ENCODE measurements at regions not wholly inside any gene's neighbourhood (a gene's known extent, or its start where the extent isn't known, plus 50 kb on each side); places are given as distances from the start of the nearest gene placed in this dataset.

DNA sequence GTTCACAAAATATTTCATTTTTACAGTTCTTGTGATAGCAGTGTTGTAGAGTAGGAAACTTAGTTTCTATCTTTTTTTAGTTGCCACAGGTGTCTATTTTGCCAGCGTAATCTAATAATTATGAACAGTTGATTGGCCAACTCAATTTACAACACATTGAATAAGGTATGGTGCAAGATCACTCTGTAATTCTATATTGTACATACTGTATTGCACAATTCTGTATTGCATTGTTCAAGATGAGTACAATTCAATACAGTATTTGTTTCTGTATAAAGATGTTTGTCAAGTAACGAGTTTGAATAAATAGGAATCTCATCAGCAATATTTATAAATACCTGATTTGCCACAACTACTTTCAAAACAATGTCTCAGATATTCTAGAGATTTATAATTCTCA, 64.2 kb upstream of the HTR1A start:
- TF ChIP-seq, protein P1, sequence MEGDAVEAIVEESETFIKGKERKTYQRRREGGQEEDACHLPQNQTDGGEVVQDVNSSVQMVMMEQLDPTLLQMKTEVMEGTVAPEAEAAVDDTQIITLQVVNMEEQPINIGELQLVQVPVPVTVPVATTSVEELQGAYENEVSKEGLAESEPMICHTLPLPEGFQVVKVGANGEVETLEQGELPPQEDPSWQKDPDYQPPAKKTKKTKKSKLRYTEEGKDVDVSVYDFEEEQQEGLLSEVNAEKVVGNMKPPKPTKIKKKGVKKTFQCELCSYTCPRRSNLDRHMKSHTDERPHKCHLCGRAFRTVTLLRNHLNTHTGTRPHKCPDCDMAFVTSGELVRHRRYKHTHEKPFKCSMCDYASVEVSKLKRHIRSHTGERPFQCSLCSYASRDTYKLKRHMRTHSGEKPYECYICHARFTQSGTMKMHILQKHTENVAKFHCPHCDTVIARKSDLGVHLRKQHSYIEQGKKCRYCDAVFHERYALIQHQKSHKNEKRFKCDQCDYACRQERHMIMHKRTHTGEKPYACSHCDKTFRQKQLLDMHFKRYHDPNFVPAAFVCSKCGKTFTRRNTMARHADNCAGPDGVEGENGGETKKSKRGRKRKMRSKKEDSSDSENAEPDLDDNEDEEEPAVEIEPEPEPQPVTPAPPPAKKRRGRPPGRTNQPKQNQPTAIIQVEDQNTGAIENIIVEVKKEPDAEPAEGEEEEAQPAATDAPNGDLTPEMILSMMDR (IDR thresholded peaks at IDR 0.05; ENCODE audit: extremely low read depth in 1 of 2, insufficient read depth in 1 of 2, low read depth in 1 of 2, low read length in 2 of 2): no peak
- no peak for TF ChIP-seq EZH2 (IDR thresholded peaks at IDR 0.05; ENCODE audit: borderline replicate concordance, low read depth, low read length, severe bottlenecking)
- no peak for TF ChIP-seq JUN (IDR thresholded peaks at IDR 0.05; ENCODE audit: borderline replicate concordance, insufficient read depth, insufficient read length, low read depth)
- no peak for TF ChIP-seq POLR2A (IDR thresholded peaks at IDR 0.05; ENCODE audit: low read depth, low read length)
- no peak for TF ChIP-seq POLR2AphosphoS5 (IDR thresholded peaks at IDR 0.05; ENCODE audit: insufficient read depth, low read depth, low read length)
- no peak for TF ChIP-seq GATA2 (IDR thresholded peaks at IDR 0.05; ENCODE audit: insufficient read depth, insufficient read length, low read depth, low read length)
